AG08396 (cell line): ENCODE measurements at regions not wholly inside any gene's neighbourhood (a gene's known extent, or its start where the extent isn't known, plus 50 kb on each side); places are given as distances from the start of the nearest gene placed in this dataset.

ENCODE experiments used
- DNase-seq: peaks from one replicate; pipeline ENCODE4 v3.0.0; 2012; ENCODE audit warnings: low spot score, mixed read lengths

DNA sequence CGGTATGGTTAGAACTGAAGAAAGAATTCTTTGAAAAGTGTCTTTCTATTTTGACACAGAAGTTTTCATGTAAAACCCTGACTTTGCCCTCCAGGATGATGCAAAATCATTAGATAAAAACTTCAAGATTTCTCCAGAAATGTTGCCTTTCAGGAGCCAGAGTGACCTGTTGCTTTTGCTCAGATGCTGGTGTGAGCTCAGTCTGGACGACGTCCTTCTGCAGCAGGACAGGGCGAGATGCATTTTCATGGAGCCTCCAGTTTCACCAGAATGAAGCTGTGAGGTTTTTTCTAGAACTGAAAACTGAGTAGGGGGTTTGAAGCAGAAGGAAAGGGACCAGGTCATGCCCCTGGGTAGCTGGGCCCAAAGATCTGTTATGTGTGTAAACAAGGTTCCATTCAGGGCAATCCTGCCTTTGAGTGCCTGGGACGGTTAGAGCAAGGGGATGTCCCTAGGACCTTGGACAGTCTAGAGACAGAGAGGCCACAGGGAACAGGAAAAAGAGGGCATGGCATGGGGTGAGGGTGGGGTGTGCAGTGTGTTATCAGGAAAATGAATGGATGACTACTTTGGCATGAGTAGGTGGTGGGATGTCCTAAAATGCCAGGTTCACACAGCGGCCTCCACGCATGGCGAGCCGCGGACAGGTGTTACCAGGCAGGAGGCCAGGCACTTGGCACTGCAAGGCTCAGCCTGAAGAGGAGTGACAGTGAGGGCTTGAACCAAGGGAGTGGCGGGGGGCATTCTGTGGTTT lies 356.3 kb downstream of the CXCL12 start:
- no peak for DNase-seq

- DNase-seq: no peak
Measured at GRCh38 chr10:44024356-44025116, 360.4 kb downstream of the CXCL12 start.

DNA sequence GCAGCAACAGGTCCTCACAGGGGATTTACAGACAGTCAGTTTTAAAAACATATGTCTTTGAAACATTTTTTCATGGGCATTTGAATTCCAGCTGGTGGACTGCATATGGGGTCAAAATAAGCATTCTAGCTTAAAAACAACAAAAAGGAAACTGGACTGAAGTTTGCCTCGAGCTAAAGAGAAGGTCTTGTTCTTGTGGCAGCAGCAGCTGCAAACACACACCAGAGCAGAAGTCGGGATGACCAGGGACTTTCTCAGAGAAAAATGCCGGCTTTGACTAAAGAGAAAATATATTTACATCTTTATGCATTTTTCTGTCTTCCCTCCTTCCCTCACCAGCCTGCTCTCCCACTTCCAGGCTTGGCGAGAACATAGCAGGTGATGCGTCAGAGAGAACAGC lies 361.4 kb downstream of the CXCL12 start:
- no peak for DNase-seq

GRCh38 chr10:44022203-44022602 lies 362.7 kb downstream of the CXCL12 start:
- no peak for DNase-seq

DNA sequence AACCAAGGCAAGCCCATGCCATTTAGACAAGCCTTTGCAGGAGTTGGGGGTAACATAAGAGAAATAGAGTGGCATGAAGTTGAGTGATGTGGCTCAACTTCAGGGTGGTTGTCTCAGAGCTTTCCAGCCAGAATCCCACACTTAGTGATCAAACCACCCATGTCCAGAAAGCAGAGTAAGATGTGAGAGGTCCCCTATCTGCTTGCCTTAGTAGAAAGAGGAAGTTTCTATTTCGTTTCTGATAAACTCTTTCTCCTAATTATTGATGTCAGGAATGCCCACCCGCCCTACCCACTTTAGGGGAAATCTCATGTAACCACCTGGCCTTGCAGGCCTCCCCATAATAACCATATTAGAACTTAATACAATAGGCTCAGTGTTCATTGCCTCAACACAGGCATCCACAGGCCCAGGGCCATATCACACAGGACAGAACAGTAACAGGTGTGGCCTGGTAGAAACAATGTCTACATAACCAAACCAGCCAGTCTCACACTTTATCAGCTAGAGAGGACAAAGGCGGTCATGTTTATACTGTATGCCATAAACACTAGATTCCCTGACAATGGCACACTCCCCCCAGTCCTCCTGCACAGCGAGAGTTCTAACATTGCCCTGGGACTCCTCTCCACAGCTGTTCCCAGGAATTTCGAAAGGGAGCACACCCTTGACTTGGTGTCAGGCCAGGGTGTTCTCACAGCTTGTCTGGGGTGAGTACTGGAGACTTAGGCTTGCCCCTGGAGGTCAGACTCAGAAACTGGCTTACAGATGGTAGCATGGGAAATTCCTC lies 364.4 kb downstream of the CXCL12 start:
- no peak for DNase-seq

- DNase-seq: no peak
Measured at GRCh38 chr10:44017483-44018145, 367.3 kb downstream of the CXCL12 start.

- DNase-seq: no peak
Measured at GRCh38 chr10:44016589-44017482, 368.1 kb downstream of the CXCL12 start.

GRCh38 chr10:44015702-44016500 lies 367.2 kb upstream of the ZNF32 start:
- no peak for DNase-seq

DNA sequence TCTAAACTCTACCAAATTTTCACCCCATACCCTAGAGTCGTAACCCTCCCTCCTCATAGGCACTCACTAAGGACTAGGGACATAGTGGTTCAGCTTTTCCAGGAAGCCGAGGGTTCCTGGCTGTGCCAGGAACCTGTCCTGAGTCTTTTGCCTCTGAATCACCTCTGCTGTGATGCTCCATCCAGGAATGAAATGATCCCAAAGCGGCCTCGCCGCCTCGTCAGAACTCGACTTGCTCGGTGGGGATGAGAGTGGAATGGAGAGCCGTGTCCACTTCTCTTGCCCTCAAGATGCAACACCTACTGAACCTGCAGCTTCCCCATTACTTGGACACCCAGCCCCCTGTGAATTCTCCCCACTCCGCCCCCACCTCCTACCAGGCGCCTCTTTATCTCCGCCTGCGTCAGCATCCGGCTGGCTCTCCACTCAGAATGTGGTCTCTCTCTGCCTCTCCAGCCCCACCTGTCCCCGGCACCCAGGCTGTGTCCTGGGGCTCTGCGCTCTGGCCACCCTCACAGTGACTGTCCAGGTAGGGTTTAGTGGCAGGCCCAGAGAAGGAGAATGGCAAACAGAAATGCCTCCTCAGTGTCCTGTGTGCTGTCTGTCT lies 366.1 kb upstream of the ZNF32 start:
- DNase-seq: no peak

DNA sequence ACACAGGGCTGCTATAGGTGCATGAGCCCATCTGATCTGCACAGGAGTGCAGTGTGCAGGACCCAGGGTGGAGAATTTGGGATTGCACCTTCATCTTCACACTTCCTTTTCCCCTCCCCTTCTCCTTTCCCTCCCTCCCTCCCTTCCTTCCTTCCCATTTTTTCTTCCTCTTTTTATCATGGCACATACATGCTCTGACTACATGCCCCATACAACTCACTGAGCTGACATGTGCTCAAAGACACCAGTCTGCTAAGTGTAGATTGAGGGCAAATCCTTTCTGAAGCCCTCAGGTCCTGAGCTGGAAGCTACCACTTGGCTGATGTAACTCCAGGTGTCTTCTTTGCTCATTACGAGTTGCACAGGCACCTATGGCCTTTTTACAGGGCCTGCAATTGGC lies 365.3 kb upstream of the ZNF32 start:
- DNase-seq: no peak

- DNase-seq: no peak
Measured at GRCh38 chr10:44012921-44013320, 364.2 kb upstream of the ZNF32 start.

DNA sequence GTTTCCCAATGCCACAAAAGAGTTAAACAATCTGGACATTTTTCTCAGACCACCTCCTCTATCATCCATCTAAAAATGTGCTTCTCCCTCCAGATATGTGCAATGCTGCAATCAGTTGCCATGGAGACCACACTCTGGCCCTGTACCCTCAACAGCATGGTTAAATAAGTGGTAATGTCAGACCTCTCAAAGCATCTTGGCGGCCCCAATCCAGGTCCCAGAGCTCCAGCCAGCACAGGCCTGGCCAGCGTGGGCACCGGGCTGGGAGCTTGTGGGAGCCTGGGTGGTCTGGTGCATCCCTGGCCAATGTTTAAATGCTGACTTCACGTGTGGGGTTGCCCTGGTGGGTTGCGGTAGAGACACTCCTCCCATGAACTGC lies 362.9 kb upstream of the ZNF32 start:
- DNase-seq: no peak

- no peak for DNase-seq
Measured at GRCh38 chr10:44010873-44011602, 362.4 kb upstream of the ZNF32 start.

DNA sequence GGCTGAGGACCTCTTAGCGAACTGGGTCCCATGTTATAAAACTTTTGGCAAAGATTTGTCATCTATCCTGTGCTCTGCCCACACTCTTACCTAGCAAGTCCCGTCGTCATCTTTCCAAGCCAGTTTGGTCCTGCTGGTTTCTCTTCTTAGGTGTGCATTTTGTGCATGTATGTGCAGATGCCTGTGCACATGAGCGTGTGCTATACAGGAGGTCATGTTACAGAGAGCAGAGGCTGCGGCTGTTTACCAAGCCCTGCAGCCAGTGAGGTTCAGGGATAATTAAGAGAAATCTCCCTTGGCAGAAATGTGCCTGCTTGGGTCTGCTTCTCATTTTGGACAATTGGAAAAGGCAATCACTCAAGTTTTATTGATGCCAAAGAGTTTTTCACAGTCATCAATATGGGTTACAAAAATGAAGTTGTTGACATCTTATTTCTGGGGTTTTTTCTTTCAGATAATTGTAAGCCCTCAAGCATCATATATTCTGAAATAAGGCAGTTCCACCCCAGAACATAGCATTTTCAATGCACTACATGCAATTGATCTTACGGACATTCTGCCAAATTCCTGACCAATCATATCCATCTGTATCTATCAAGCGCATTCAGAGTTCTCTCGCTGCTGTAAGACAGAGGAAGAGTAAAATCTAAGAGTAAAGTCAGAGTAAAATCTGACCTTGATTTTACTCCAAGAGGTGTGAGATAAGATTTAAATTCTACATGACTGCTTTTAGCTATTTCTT lies 361.4 kb upstream of the ZNF32 start:
- no peak for DNase-seq

DNA sequence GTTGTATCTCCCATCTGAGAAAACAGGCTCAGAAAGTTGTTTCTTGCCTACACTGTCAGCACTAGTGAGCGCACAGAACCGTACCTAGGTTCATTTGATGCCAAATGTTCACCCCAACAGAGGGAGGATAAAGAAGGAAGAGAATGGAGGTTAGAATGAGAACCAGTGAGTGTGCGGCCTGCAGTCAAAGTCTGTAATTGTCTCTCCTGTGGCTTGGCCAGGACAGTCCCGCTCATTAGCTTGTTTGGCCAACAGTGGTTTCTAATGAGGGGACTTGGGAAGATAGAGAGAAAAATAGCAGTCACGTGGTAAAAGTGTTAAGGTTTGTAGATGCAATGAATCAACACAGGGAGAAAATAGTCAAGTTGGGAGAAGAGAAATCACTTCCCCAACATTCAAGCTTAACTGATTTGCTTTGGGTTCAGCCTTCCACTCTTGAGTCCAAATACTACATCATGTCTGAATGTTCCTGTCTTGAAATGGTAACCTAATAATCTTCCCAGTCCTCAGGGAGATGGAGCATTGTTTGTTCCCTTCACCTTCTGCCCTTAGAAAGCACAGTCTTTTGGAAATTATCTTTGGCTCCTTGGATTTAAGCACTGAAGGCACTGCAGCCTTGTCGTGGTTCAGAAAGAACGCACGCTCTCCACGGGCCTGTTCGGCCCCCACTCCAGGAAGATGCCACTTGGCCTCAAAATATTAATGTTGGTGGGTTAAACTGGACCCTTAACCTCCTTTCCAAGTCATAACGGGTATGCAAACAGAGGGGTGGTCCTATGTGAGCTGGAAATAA lies 360.4 kb upstream of the ZNF32 start:
- no peak for DNase-seq

- DNase-seq: no peak
Measured at GRCh38 chr10:44008270-44008916, 359.7 kb upstream of the ZNF32 start.

DNA sequence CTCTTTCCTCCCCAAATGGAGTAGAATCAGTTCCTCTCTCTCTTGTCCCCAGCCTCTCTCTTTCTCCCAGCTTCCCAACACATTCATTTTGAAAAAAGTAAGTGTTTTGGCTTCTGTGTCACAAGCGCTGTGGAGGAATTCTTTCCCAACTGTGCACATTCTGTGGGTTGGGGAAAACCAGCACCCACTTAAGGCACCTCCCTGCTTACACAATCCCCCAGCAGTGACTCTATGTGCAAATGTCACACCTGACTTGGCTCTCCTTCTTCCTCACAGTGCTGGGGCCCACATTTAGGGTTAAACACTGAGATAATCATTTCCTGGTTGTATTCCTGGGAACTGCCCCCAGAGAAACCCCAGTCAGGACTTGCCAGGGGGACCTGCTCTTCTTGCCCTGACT lies 358.1 kb upstream of the ZNF32 start:
- DNase-seq: no peak
